HL-60 (cell line): ENCODE measurements at regions not wholly inside any gene's neighbourhood (a gene's known extent, or its start where the extent isn't known, plus 50 kb on each side); places are given as distances from the start of the nearest gene placed in this dataset.

ENCODE experiments used
- CTCF ChIP-seq: IDR thresholded peaks from one replicate; pipeline ENCODE4 v1.5.1; 2011; ENCODE audit warnings: low read length, control low read depth, inconsistent platforms; ENCODE audit not compliant: insufficient read depth
- POLR2AphosphoS5 ChIP-seq: IDR thresholded peaks from 2 replicates; pipeline ENCODE4 v1.6.1; 2012; ENCODE audit warnings: low read depth

GRCh38 chr10:111989136-111989911 is 194.2 kb downstream of the GPAM start:
- TF ChIP-seq CTCF (no peak), POLR2AphosphoS5 (no peak)
